MM.1S (cell line): ENCODE measurements at regions not wholly inside any gene's neighbourhood (a gene's known extent, or its start where the extent isn't known, plus 50 kb on each side); places are given as distances from the start of the nearest gene placed in this dataset.

Experiments
- CTCF ChIP-seq: fragments of 300-600 bp; sonication (generic); IDR thresholded peaks from 2 replicates; pipeline ENCODE4 v1.5.1; 2016; ENCODE audit warnings: antibody characterized with exemption, low read length, mixed read lengths
- EZH2 ChIP-seq: fragments of 300-600 bp; sonication (generic); optimal IDR thresholded peaks from 2 replicates; pipeline ENCODE3; 2017; ENCODE audit warnings: low read depth, mild to moderate bottlenecking, antibody characterized with exemption, low read length, mixed read lengths

DNA sequence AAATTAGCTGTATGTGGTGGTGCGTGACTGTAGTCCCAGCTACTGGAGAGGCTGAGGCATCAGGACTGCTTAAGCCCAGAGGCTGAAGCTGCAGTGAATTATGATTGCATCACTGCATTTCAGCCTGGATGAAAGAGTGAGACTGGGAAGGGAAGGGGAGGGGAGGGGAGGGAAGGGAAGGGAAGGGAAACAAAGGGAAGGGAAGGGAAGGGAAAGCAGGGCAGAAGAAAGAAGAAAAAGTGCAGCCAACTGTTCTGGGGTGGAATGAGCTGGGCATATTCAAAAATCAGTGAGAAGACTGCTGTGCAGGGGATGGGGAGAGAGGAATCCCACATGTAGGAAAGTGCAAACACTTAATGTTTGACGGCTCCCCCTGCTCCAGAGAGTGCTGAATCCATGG, 905.5 kb downstream of the UQCRFS1 start:
- TF ChIP-seq CTCF, result no peak
- no peak for TF ChIP-seq EZH2
